Ovary (tissue), 3 donors: ENCODE measurements at regions not wholly inside any gene's neighbourhood (a gene's known extent, or its start where the extent isn't known, plus 50 kb on each side); places are given as distances from the start of the nearest gene placed in this dataset.

ENCODE experiments used
- POLR2A ChIP-seq: fragments of 450-650 bp; IDR thresholded peaks from one replicate; pipeline ENCODE4 v1.6.1; 2017; ENCODE audit warnings: antibody characterized with exemption, mild to moderate bottlenecking, moderate library complexity
- TF ChIP-seq, protein P1 (sequence below), 3 donors: fragments of 450-650 bp in 2 of 3; fragments of 200-600 bp in 1 of 3; IDR thresholded peaks; one replicate each; pipeline versions ENCODE4 v1.5.1 to v1.8.0; 2016 to 2022; ENCODE audit warnings: antibody characterized with exemption in 3 of 3, mild to moderate bottlenecking in 1 of 3
- donor health status: DM: no; HTN: no; CAD: no.

DNA sequence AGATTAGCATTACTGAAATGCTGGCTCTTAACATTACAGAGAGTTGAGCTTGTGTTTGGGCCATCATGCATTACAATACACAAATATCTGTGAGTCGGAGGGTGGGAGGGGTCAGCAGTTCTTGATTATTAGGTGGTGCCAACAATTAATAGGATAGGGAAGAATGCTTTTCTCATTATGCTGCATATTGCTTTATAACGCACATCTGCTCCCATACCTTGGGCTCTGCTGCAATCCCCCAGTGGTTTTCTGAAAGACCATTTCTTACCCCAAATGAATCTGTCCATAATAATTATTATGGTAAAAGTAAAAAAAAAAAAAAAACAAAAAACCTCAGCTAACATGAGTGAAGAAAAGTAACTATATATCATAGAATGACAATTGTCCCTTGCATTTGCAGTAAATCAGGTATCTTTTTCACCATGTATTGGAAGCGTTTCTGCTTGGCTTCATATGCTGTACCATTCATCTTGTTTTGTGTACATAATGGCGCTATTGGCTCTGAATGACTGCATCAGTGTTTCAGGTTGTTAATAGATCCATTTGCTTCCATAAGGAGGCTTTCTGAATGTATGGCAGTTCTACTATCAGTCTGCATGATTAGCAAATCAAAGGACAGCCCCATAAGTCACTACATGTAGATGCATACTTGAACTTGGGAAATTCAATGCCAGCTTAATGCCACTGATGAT, 75.9 kb downstream of the CAVIN4 start:
- TF ChIP-seq, protein P1, sequence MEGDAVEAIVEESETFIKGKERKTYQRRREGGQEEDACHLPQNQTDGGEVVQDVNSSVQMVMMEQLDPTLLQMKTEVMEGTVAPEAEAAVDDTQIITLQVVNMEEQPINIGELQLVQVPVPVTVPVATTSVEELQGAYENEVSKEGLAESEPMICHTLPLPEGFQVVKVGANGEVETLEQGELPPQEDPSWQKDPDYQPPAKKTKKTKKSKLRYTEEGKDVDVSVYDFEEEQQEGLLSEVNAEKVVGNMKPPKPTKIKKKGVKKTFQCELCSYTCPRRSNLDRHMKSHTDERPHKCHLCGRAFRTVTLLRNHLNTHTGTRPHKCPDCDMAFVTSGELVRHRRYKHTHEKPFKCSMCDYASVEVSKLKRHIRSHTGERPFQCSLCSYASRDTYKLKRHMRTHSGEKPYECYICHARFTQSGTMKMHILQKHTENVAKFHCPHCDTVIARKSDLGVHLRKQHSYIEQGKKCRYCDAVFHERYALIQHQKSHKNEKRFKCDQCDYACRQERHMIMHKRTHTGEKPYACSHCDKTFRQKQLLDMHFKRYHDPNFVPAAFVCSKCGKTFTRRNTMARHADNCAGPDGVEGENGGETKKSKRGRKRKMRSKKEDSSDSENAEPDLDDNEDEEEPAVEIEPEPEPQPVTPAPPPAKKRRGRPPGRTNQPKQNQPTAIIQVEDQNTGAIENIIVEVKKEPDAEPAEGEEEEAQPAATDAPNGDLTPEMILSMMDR (IDR thresholded peaks at IDR 0.05), result no peak
- no peak for TF ChIP-seq POLR2A
